Uterus (tissue), 3 donors: ENCODE measurements at regions not wholly inside any gene's neighbourhood (a gene's known extent, or its start where the extent isn't known, plus 50 kb on each side); places are given as distances from the start of the nearest gene placed in this dataset.
"Not testable (repeated sequence)": the region's sequence is repeated elsewhere in the genome, so short reads cannot be mapped to it uniquely, and the experiment has no call there.

Source experiments
- DNase-seq, 2 donors: peaks; one replicate each; pipeline ENCODE4 v3.0.0-alpha.2; 2019 to 2020
- H3K27ac ChIP-seq, 2 donors: fragments of 200-600 bp; sonication (generic); 1 replicate in 1 of 2; 2 replicates in 1 of 2; pipeline ENCODE4 v1.5.1; 2016 to 2018
- H3K27me3 ChIP-seq, 2 donors: fragments of 200-600 bp; sonication (generic); one replicate each; pipeline ENCODE4 v1.5.1; 2018 to 2019; ENCODE audit warnings: control low read depth in 1 of 2
- H3K36me3 ChIP-seq, 2 donors: fragments of 200-600 bp; sonication (generic); one replicate each; pipeline ENCODE4 v1.5.1; 2019; ENCODE audit warnings: control low read depth in 1 of 2
- H3K4me1 ChIP-seq, 2 donors: fragments of 200-600 bp; sonication (generic); one replicate each; pipeline ENCODE4 v1.5.1; 2018 to 2019; ENCODE audit warnings: control low read depth in 1 of 2
- H3K4me3 ChIP-seq, 2 donors: fragments of 200-600 bp; sonication (generic); 1 replicate in 1 of 2; 2 replicates in 1 of 2; pipeline ENCODE4 v1.5.1; 2018 to 2019; ENCODE audit warnings: mild to moderate bottlenecking in 1 of 2
- H3K9me3 ChIP-seq, 2 donors: fragments of 200-600 bp; sonication (generic); one replicate each; pipeline ENCODE4 v1.5.1; 2019; ENCODE audit warnings: control low read depth in 1 of 2
- POLR2A ChIP-seq, 2 donors: fragments of 450-650 bp; IDR thresholded peaks; one replicate each; pipeline ENCODE4 v1.6.1; 2016; ENCODE audit warnings: antibody characterized with exemption in 2 of 2, mild to moderate bottlenecking in 1 of 2, moderate library complexity in 1 of 2
- intact Hi-C: fragments of 100-400 bp; cut with DNase I; formaldehyde crosslinking; loops from one replicate; pipeline ENCODE4 v1.15.1; 2023; ENCODE audit warnings: low total_unique reads
- TF ChIP-seq, protein P1 (sequence below), 4 experiments: fragments of 200-600 bp in 2 of 4; fragments of 450-650 bp in 2 of 4; sonication (generic) in 2 of 4; IDR thresholded peaks; one replicate each; pipeline ENCODE4 v1.5.1; 2016 to 2019; ENCODE audit warnings: antibody characterized with exemption in 4 of 4, mild to moderate bottlenecking in 2 of 4, moderate library complexity in 1 of 4
- donor health status: DM: yes; HTN: yes; CAD: no.

DNA sequence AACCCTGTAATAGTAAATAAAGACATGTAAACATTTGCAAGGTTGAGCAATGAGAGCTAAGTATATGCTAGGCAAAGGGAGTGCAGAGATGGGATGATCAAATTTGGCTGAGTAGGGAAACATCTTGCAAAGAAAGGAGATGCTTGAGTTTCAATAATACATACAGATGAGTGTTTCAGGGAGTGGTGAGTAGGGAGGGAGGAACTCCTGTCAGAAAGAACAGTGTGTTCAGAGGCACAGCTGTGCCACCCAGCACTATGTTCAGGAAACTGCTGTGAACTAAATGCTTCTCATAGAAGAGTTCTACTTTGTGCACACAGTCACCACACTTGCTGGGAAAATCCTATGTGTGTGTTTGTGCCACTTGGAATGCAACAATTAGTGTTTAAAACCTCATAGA is 1077.1 kb downstream of the UQCRFS1 start:
- Histone ChIP-seq H3K27me3 (no peaks in the 10 kb centered on the region), H3K4me1 (no peaks in the 10 kb centered on the region), H3K36me3 (no peaks in the 10 kb centered on the region), H3K27ac (no peak overlapping the region), H3K9me3 (no peaks in the 10 kb centered on the region), H3K4me3 (no peak overlapping the region)
- DNase-seq = no peak
- TF ChIP-seq POLR2A (IDR thresholded peaks at IDR 0.05) = no peak
- TF ChIP-seq, protein P1, sequence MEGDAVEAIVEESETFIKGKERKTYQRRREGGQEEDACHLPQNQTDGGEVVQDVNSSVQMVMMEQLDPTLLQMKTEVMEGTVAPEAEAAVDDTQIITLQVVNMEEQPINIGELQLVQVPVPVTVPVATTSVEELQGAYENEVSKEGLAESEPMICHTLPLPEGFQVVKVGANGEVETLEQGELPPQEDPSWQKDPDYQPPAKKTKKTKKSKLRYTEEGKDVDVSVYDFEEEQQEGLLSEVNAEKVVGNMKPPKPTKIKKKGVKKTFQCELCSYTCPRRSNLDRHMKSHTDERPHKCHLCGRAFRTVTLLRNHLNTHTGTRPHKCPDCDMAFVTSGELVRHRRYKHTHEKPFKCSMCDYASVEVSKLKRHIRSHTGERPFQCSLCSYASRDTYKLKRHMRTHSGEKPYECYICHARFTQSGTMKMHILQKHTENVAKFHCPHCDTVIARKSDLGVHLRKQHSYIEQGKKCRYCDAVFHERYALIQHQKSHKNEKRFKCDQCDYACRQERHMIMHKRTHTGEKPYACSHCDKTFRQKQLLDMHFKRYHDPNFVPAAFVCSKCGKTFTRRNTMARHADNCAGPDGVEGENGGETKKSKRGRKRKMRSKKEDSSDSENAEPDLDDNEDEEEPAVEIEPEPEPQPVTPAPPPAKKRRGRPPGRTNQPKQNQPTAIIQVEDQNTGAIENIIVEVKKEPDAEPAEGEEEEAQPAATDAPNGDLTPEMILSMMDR (IDR thresholded peaks at IDR 0.05) = no peak
- intact Hi-C loops = no loop called here

DNA sequence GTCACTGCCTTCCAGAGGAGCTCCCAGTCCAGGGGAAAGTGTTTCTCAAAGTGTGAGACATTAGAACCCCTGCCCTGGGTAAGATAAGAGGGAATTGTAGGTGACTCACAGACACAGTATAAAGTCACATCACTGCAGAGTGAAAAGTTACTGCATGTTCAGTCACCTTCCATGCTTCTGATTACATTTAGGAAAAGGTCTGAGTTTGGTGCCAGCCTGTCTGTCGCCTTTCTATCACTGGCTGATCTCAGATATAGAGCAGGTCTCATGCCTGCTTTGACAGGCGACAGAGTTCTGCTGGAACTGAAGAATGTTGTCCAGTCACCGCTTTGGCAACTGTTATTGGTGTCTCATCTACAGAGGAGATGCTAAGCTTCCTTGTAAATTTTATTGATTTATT is 1078.6 kb downstream of the UQCRFS1 start:
- no peaks in the 10 kb centered on the region for H3K36me3 ChIP-seq
- TF ChIP-seq, protein P1 (IDR thresholded peaks at IDR 0.05) = no peak
- TF ChIP-seq POLR2A (IDR thresholded peaks at IDR 0.05) = no peak
- H3K4me3 ChIP-seq = no peak overlapping the region
- H3K27me3 ChIP-seq = no peaks in the 10 kb centered on the region
- DNase-seq = no peak
- no peak overlapping the region for H3K27ac ChIP-seq
- intact Hi-C loops = no loop called here
- H3K4me1 ChIP-seq = no peaks in the 10 kb centered on the region
- H3K9me3 ChIP-seq = no peaks in the 10 kb centered on the region

DNA sequence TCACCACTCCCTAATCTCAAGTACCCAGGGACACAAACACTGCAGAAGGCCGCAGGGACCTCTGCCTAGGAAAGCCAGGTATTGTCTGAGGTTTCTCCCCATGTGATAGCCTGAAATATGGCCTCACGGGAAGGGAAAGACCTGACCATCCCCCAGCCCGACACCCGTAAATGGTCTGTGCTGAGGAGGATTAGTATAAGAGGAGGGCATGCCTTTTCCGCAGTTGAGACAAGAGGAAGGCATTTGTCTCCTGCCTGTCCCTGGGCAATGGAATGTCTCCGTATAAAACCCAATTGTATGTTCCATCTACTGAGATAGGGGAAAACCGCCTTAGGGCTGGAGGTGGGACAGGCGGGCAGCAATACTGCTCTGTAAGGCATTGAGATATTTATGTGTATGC is 1082.1 kb downstream of the UQCRFS1 start:
- H3K4me3 ChIP-seq, H3K4me1 ChIP-seq, H3K9me3 ChIP-seq, H3K36me3 ChIP-seq, H3K27ac ChIP-seq, DNase-seq, H3K27me3 ChIP-seq, intact Hi-C loops: not testable (repeated sequence)

DNA sequence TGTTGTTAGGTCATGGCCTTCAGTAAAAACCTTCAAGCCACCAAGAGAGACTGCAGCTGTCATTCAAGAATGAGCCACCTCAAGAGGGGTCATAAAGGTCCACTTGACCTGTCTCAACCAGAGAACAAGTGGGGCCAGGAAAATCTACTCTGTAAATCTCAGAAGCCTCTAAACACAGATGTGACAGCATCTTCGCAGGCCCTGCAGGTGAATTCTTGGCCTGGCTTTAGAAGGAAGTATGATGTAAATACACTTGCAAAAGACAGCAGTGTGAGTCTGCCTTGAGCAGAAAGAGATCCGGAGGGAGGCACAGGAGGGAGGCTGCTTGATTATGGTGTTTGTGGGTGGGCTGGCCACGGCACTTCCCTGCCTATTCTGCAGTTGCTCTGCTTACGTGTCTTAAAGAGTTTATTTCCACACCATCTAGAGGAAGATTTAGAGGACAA is 1082.9 kb downstream of the UQCRFS1 start:
- intact Hi-C loops = no loop called here
- DNase-seq = no peak
- no peak for TF ChIP-seq POLR2A (IDR thresholded peaks at IDR 0.05)
- TF ChIP-seq, protein P1 (IDR thresholded peaks at IDR 0.05) = no peak

DNA sequence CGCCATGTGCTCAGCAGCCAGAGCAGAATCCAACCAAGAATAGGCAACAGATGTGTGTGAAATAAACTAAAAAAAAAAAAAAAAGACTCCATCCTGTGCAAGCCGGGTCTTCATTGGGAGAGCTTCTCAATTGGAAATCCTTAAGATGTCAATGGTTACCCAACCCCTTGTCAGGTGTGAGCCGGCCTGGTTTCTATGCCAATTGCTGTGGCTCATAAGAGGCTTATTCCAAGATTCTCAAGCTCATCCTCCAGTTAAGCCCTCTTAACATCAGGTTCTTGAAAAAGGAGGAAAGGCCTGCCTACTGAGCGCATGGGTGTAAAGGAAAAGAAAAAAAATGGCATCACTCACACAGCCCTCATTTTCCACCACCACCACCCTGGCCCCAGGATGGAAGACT is 1084.6 kb downstream of the UQCRFS1 start:
- H3K27me3 ChIP-seq = no peaks in the 10 kb centered on the region
- DNase-seq = no peak
- no peak overlapping the region for H3K4me3 ChIP-seq
- H3K4me1 ChIP-seq = no peaks in the 10 kb centered on the region
- no peak overlapping the region for H3K27ac ChIP-seq
- intact Hi-C loops = no loop called here
- TF ChIP-seq POLR2A (IDR thresholded peaks at IDR 0.05) = no peak
- TF ChIP-seq, protein P1 (IDR thresholded peaks at IDR 0.05) = no peak
- H3K9me3 ChIP-seq = no peaks in the 10 kb centered on the region
- H3K36me3 ChIP-seq = no peaks in the 10 kb centered on the region

More for the DNA sequence above, 1082.9 kb downstream of the UQCRFS1 start:
- H3K4me1 ChIP-seq = no peaks in the 10 kb centered on the region
- H3K36me3 ChIP-seq = no peaks in the 10 kb centered on the region
- H3K9me3 ChIP-seq = no peaks in the 10 kb centered on the region
- no peaks in the 10 kb centered on the region for H3K27me3 ChIP-seq
- no peak overlapping the region for H3K4me3 ChIP-seq
- H3K27ac ChIP-seq = no peak overlapping the region
